HepG2 (cell line): ENCODE measurements at regions not wholly inside any gene's neighbourhood (a gene's known extent, or its start where the extent isn't known, plus 50 kb on each side); places are given as distances from the start of the nearest gene placed in this dataset.

Experiments used
- ATAC-seq: fragments of 200-7000 bp; cut with Tn5 transposase; 3 replicates; pipeline ENCODE4 v1.9.1; 2020; ENCODE audit warnings: mild to moderate bottlenecking, moderate library complexity
- BruUV-seq: library from RNA; stranded (reverse); fragments of 400-500 nt; replicated peaks from 2 replicates; lab custom pipeline; 2021; lab: Mats Ljungman, UMichigan
- CTCF ChIA-PET: fragments of 300-600 bp; formaldehyde crosslinking; extraction: SDS; loops from one replicate; lab custom pipeline; 2021; ENCODE audit warnings: low total read pairs, inconsistent platforms, low intra/inter-chr PET ratio; lab: Yijun Ruan, JAX
- POLR2A ChIA-PET: fragments of 350-600 bp; sonication (Branson Sonifier 250); formaldehyde crosslinking; loops from one replicate; lab custom pipeline; 2020; ENCODE audit warnings: antibody characterized with exemption, inconsistent platforms; lab: Yijun Ruan, JAX
- DNase-seq: peaks from one replicate; pipeline ENCODE4 v3.0.0-alpha.2; 2015; ENCODE audit warnings: low spot score
- FAIRE-seq: peaks from 3 replicates; lab custom pipeline; 2011; peaks lifted over from hg19 to GRCh38; lab: Jason Lieb, UNC
- H2AFZ ChIP-seq: one replicate; pipeline ENCODE4 v1.6.1; 2011; ENCODE audit warnings: low read length, inconsistent platforms
- H3K27ac ChIP-seq: fragments of 300-600 bp; 3 replicates; pipeline ENCODE4 v1.8.0; 2011; ENCODE audit warnings: mixed run types, mild to moderate bottlenecking, mixed read lengths, low read length, inconsistent platforms; ENCODE audit not compliant: insufficient read depth; ENCODE audit errors: extremely low read length
- H3K27me3 ChIP-seq, 2 experiments: fragments of 200-600 bp in 1 of 2; 2 replicates in 1 of 2; 3 replicates in 1 of 2; pipeline versions ENCODE4 v1.6.0 to v1.8.0; 2011; ENCODE audit warnings: low read length in 2 of 2, mild to moderate bottlenecking in 2 of 2, moderate library complexity in 2 of 2, inconsistent platforms in 1 of 2; ENCODE audit not compliant: insufficient read depth in 2 of 2, control insufficient read depth in 1 of 2
- H3K36me3 ChIP-seq, 2 experiments: fragments of 200-600 bp in 1 of 2; replicated peaks in 1 of 2; 2 replicates in 1 of 2; 3 replicates in 1 of 2; pipeline versions ENCODE4 v1.5.1 to v1.8.0; 2011; ENCODE audit warnings: low read length in 2 of 2, inconsistent platforms in 1 of 2; ENCODE audit not compliant: insufficient read depth in 2 of 2, control insufficient read depth in 1 of 2
- H3K4me1 ChIP-seq: 2 replicates; pipeline ENCODE4 v1.5.1; 2012; ENCODE audit warnings: low read length, inconsistent platforms; ENCODE audit not compliant: insufficient read depth
- H3K4me2 ChIP-seq: 2 replicates; pipeline ENCODE4 v1.6.0; 2011; ENCODE audit warnings: low read depth, low read length, inconsistent platforms
- H3K4me3 ChIP-seq, 3 experiments: fragments of 200-600 bp in 1 of 3; sonication (generic), shearing (Covaris generic) in 1 of 3; replicated peaks in 1 of 3; 2 replicates each; pipeline ENCODE4 v1.5.1; 2011 to 2016; ENCODE audit warnings: low read length in 3 of 3, inconsistent platforms in 2 of 3, low read depth in 2 of 3, mild to moderate bottlenecking in 2 of 3, control low read depth in 1 of 3, mixed read lengths in 1 of 3; ENCODE audit not compliant: insufficient read depth in 1 of 3
- H3K79me2 ChIP-seq: one replicate; pipeline ENCODE4 v1.6.1; 2011; ENCODE audit warnings: low read length, inconsistent platforms; ENCODE audit not compliant: insufficient read depth
- H3K9ac ChIP-seq: 2 replicates; pipeline ENCODE4 v1.6.0; 2011; ENCODE audit warnings: mild to moderate bottlenecking, low read depth, low read length, inconsistent platforms; ENCODE audit not compliant: insufficient read depth
- H3K9me3 ChIP-seq: 2 replicates; pipeline ENCODE4 v1.5.1; 2012; ENCODE audit warnings: mild to moderate bottlenecking, low read length
- H4K20me1 ChIP-seq: 2 replicates; pipeline ENCODE4 v1.6.0; 2011; ENCODE audit warnings: inconsistent platforms, mild to moderate bottlenecking, low read length, moderate library complexity; ENCODE audit not compliant: insufficient read depth
- HINFP ChIP-seq: sonication (generic); formaldehyde crosslinking; IDR thresholded peaks from 2 replicates; pipeline ENCODE4 v1.4.0; 2020; ENCODE audit warnings: low read depth, mild to moderate bottlenecking, missing genetic modification reagents
- HNRNPUL1 ChIP-seq: fragments of 200-400 bp; formaldehyde crosslinking; IDR thresholded peaks from 2 replicates; pipeline ENCODE4 v1.6.1; 2017; ENCODE audit warnings: low read depth, mild to moderate bottlenecking, low read length, moderate library complexity
- ISX ChIP-seq: sonication (generic); formaldehyde crosslinking; conservative IDR thresholded peaks from 2 replicates; pipeline ENCODE4 v1.5.0; 2020; ENCODE audit warnings: missing genetic modification reagents
- KDM2A ChIP-seq: sonication (generic); formaldehyde crosslinking; IDR thresholded peaks from 2 replicates; pipeline ENCODE4 v1.4.0; 2020; ENCODE audit warnings: low read depth, missing genetic modification reagents, borderline replicate concordance
- MEF2D ChIP-seq: sonication (generic); formaldehyde crosslinking; IDR thresholded peaks from 2 replicates; pipeline ENCODE4 v1.5.1; 2020; ENCODE audit warnings: mild to moderate bottlenecking, missing genetic modification reagents
- NFIC ChIP-seq: IDR thresholded peaks from 2 replicates; pipeline ENCODE4 v1.6.1; 2012; ENCODE audit warnings: mild to moderate bottlenecking, low read length, inconsistent platforms
- ONECUT2 ChIP-seq: sonication (generic); formaldehyde crosslinking; IDR thresholded peaks from 2 replicates; pipeline ENCODE4 v1.4.0; 2020; ENCODE audit warnings: missing genetic modification reagents
- PCBP2 ChIP-seq: fragments of 200-400 bp; formaldehyde crosslinking; optimal IDR thresholded peaks from 2 replicates; pipeline ENCODE3; 2018; ENCODE audit warnings: low read length, low read depth; ENCODE audit not compliant: poor library complexity, severe bottlenecking
- RFXANK ChIP-seq: IDR thresholded peaks from 2 replicates; pipeline ENCODE4 v1.6.1; 2016
- ZFP36 ChIP-seq: fragments of 150-350 bp; IDR thresholded peaks from 2 replicates; pipeline ENCODE4 v1.6.1; 2018; ENCODE audit warnings: borderline replicate concordance, low read length, low read depth; ENCODE audit not compliant: partially characterized antibody
- ZNF276 ChIP-seq: sonication (generic); formaldehyde crosslinking; IDR thresholded peaks from 2 replicates; pipeline ENCODE4 v1.4.0; 2020; ENCODE audit warnings: mild to moderate bottlenecking, low read depth, missing genetic modification reagents
- ZNF335 ChIP-seq: sonication (generic); formaldehyde crosslinking; IDR thresholded peaks from 2 replicates; pipeline ENCODE4 v1.4.0; 2020; ENCODE audit warnings: missing genetic modification reagents
- ZNF367 ChIP-seq: sonication (generic); formaldehyde crosslinking; IDR thresholded peaks from 2 replicates; pipeline ENCODE4 v1.4.0; 2020; ENCODE audit warnings: missing genetic modification reagents, borderline replicate concordance
- ZNF383 ChIP-seq: sonication (generic); formaldehyde crosslinking; IDR thresholded peaks from 2 replicates; pipeline ENCODE4 v1.4.0; 2020; ENCODE audit warnings: missing genetic modification reagents, mild to moderate bottlenecking, borderline replicate concordance
- whole genome bisulfite sequencing: methylation state at CpG from one replicate; pipeline ENCODE4 v1.1.6; 2017; ENCODE audit warnings: low lambda C conversion rate; 5-methylcytosine and 5-hydroxymethylcytosine counted together
- in situ Hi-C: cut with HindIII; loops from 2 replicates; pipeline ENCODE4 v1.10.0; 2017; ENCODE audit warnings: low pct_unique_long_range_greater_than_20kb; ENCODE audit not compliant: extremely low pct_ligation_motif_present
- intact Hi-C: fragments of 100-400 bp; cut with micrococcal nuclease; formaldehyde crosslinking; loops from one replicate; pipeline ENCODE4 v1.10.0; 2022; ENCODE audit not compliant: unreplicated experiment

- ATAC-seq (no peak), FAIRE-seq (no peak), DNase-seq (no peak)
- Histone ChIP-seq H3K4me1 (no peaks in the 10 kb centered on the region), H3K27ac (no peak overlapping the region), H3K79me2 (no peaks in the 10 kb centered on the region), H3K9ac (no peak overlapping the region), H3K36me3 (no peaks in the 10 kb centered on the region), H4K20me1 (no peaks in the 10 kb centered on the region), H2AFZ (no peak overlapping the region), H3K9me3 (no peaks in the 10 kb centered on the region), H3K4me2 (no peak overlapping the region), H3K4me3 (no peak overlapping the region), H3K27me3 (no peaks in the 10 kb centered on the region)
- in situ Hi-C loops (no loop called here), intact Hi-C loops (no loop called here)
- POLR2A ChIA-PET: no interaction called here
- under 1% methylated on average over 3 of the region's 3 CpGs for WGBS
- no TSS peak for BruUV-seq
- CTCF ChIA-PET: no interaction called here
- TF ChIP-seq ZNF383 (CRISPR knock-in tag) (no peak), HNRNPUL1 (no peak), NFIC (no peak), RFXANK (CRISPR knock-in tag) (no peak), ZNF335 (no peak), KDM2A (CRISPR knock-in tag) (no peak), ISX (no peak), ZNF367 (CRISPR knock-in tag) (no peak), MEF2D (CRISPR knock-in tag) (no peak), ZFP36 (no peak), ONECUT2 (CRISPR knock-in tag) (no peak), PCBP2 (no peak), HINFP (CRISPR knock-in tag) (no peak), ZNF276 (CRISPR knock-in tag) (no peak)
These were observed 319.1 kb upstream of the NT5E start for GRCh38 chr6:85130743-85131142.
